SU-DHL-6 (cell line): ENCODE measurements at regions not wholly inside any gene's neighbourhood (a gene's known extent, or its start where the extent isn't known, plus 50 kb on each side); places are given as distances from the start of the nearest gene placed in this dataset.

ENCODE experiments used
- H2AFZ ChIP-seq: fragments of 200-600 bp; sonication (generic); 2 replicates; pipeline ENCODE4 v1.6.1; 2014; ENCODE audit warnings: low read depth, mild to moderate bottlenecking, moderate library complexity, mixed read lengths, antibody characterized with exemption, low read length; ENCODE audit not compliant: severe bottlenecking
- H3F3A ChIP-seq: fragments of 200-600 bp; shearing (Covaris generic); 2 replicates; pipeline ENCODE4 v1.6.0; 2016; ENCODE audit warnings: antibody characterized with exemption, mild to moderate bottlenecking; ENCODE audit not compliant: insufficient read depth
- H3K27ac ChIP-seq: fragments of 200-600 bp; sonication (generic); 2 replicates; pipeline ENCODE4 v1.5.1; 2016; ENCODE audit warnings: low read depth, mild to moderate bottlenecking, low read length, moderate library complexity, mixed read lengths
- H3K27me3 ChIP-seq: fragments of 200-600 bp; sonication (generic), shearing (Covaris generic); 2 replicates; pipeline ENCODE4 v1.6.0; 2014; ENCODE audit warnings: mild to moderate bottlenecking, low read length
- H3K36me3 ChIP-seq: fragments of 200-600 bp; sonication (generic); 2 replicates; pipeline ENCODE4 v1.6.1; 2014; ENCODE audit warnings: mild to moderate bottlenecking, low read length, mixed read lengths
- H3K4me2 ChIP-seq: fragments of 300-600, 200-600 bp; shearing (Covaris generic), sonication (generic); 2 replicates; pipeline ENCODE4 v1.6.0; 2014; ENCODE audit warnings: low read length, low read depth, mild to moderate bottlenecking; ENCODE audit not compliant: poor library complexity, severe bottlenecking
- H3K4me3 ChIP-seq: fragments of 200-600 bp; sonication (generic); 2 replicates; pipeline ENCODE4 v1.5.1; 2014; ENCODE audit warnings: antibody characterized with exemption, low read length, mild to moderate bottlenecking, mixed read lengths; ENCODE audit not compliant: insufficient read depth, poor library complexity, severe bottlenecking
- H3K79me2 ChIP-seq: fragments of 200-600 bp; sonication (generic); 2 replicates; pipeline ENCODE4 v1.6.1; 2014; ENCODE audit warnings: mild to moderate bottlenecking, low read length, moderate library complexity; ENCODE audit not compliant: insufficient read depth
- H3K9ac ChIP-seq: fragments of 200-600 bp; sonication (generic); 2 replicates; pipeline ENCODE4 v1.7.0; 2014; ENCODE audit warnings: mild to moderate bottlenecking, low read length
- H3K9me2 ChIP-seq: fragments of 200-600 bp; sonication (generic); replicated peaks from 2 replicates; pipeline ENCODE4 v1.6.1; 2014; ENCODE audit warnings: low read length; ENCODE audit not compliant: insufficient read depth
- H3K9me3 ChIP-seq: fragments of 200-600 bp; sonication (generic); 2 replicates; pipeline ENCODE4 v1.6.1; 2014; ENCODE audit warnings: low read length, mixed read lengths; ENCODE audit not compliant: insufficient read depth
- H4K20me1 ChIP-seq: fragments of 200-600 bp; sonication (generic); 2 replicates; pipeline ENCODE4 v1.6.1; 2014; ENCODE audit warnings: low read depth, mild to moderate bottlenecking, antibody characterized with exemption, low read length, moderate library complexity, mixed read lengths
- EZH2phosphoT487 ChIP-seq: fragments of 200-600 bp; sonication (generic), shearing (Covaris generic); conservative IDR thresholded peaks from 2 replicates; pipeline ENCODE4 v1.6.1; 2018; ENCODE audit warnings: mild to moderate bottlenecking, antibody characterized with exemption, low read length, moderate library complexity, mixed read lengths
- TF ChIP-seq, protein P1 (sequence below): fragments of 200-600 bp; sonication (generic); IDR thresholded peaks from one replicate; pipeline ENCODE4 v1.5.1; 2017; ENCODE audit warnings: antibody characterized with exemption, mild to moderate bottlenecking, low read length, moderate library complexity; ENCODE audit not compliant: insufficient read depth, poor library complexity, severe bottlenecking

DNA sequence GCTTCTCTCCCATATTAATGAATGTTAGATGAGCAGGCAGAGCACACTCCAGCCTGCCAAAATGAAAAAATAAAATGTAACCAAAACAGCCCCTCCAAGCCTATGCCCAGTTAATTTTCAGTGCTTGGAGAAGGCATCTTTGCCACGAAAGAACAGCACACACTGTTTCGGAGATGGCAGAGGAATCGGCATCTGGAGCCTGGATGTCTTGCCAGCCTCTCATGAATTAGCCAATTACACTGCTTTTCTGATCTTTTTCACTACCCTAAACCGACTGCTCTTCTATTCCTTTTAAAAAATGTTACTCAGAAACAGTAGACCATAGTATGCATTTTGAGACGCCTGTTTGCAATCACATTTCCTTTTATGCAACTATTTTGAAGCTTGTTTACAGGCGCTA, 249.6 kb downstream of the TLE3 start:
- H3K9me2 ChIP-seq, result no peaks in the 10 kb centered on the region
- no peak overlapping the region for H3K27ac ChIP-seq
- H3K4me3 ChIP-seq, result no peak overlapping the region
- no peaks in the 10 kb centered on the region for H3K79me2 ChIP-seq
- H3K4me2 ChIP-seq, result no peak overlapping the region
- H2AFZ ChIP-seq, result no peak overlapping the region
- H3K36me3 ChIP-seq, result no peaks in the 10 kb centered on the region
- no peak overlapping the region for H3K9ac ChIP-seq
- H3K9me3 ChIP-seq, result no peaks in the 10 kb centered on the region
- no peaks in the 10 kb centered on the region for H3F3A ChIP-seq
- H3K27me3 ChIP-seq, result no peaks in the 10 kb centered on the region
- TF ChIP-seq, protein P1, sequence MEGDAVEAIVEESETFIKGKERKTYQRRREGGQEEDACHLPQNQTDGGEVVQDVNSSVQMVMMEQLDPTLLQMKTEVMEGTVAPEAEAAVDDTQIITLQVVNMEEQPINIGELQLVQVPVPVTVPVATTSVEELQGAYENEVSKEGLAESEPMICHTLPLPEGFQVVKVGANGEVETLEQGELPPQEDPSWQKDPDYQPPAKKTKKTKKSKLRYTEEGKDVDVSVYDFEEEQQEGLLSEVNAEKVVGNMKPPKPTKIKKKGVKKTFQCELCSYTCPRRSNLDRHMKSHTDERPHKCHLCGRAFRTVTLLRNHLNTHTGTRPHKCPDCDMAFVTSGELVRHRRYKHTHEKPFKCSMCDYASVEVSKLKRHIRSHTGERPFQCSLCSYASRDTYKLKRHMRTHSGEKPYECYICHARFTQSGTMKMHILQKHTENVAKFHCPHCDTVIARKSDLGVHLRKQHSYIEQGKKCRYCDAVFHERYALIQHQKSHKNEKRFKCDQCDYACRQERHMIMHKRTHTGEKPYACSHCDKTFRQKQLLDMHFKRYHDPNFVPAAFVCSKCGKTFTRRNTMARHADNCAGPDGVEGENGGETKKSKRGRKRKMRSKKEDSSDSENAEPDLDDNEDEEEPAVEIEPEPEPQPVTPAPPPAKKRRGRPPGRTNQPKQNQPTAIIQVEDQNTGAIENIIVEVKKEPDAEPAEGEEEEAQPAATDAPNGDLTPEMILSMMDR, result no peak
- no peak for TF ChIP-seq EZH2phosphoT487
- no peaks in the 10 kb centered on the region for H4K20me1 ChIP-seq

DNA sequence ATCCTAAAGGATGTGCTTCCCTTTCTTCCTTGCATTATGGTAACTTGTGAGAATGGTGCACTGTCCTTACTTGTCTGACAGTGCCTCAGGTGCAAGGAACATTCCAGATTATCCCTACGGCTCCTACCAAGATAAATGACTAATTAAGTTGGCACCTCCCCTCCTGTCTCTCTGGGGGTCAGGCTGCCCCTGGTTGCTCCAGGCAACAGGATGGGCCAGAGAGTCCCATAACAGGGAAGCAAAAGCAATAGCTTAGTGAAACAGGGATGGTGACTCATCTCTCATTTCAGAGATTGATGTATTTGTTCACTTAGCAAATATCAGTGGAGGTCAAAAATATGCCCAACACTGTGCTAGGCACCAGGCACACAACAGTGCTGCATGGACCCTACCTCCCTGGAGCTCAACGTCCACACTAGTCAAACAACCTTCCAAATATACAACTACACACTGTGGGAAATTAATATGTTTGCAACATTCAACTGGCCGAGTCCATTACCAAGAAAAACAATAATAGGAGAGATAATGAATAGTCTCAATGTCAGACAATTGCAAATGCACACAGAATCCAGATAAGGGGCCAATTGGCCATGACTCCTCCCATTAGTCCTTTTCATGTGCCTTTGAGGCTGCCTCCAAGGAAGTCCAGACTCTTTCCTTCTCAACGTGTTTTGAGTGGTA, 249.0 kb downstream of the TLE3 start:
- Histone ChIP-seq H3K4me3 (no peak overlapping the region), H3F3A (no peaks in the 10 kb centered on the region), H3K36me3 (no peaks in the 10 kb centered on the region), H4K20me1 (no peaks in the 10 kb centered on the region), H3K27ac (no peak overlapping the region), H3K27me3 (no peaks in the 10 kb centered on the region), H2AFZ (no peak overlapping the region), H3K79me2 (no peaks in the 10 kb centered on the region), H3K9me2 (no peaks in the 10 kb centered on the region), H3K9me3 (no peaks in the 10 kb centered on the region), H3K9ac (no peak overlapping the region), H3K4me2 (no peak overlapping the region)
- TF ChIP-seq, protein P1, result no peak
- no peak for TF ChIP-seq EZH2phosphoT487

DNA sequence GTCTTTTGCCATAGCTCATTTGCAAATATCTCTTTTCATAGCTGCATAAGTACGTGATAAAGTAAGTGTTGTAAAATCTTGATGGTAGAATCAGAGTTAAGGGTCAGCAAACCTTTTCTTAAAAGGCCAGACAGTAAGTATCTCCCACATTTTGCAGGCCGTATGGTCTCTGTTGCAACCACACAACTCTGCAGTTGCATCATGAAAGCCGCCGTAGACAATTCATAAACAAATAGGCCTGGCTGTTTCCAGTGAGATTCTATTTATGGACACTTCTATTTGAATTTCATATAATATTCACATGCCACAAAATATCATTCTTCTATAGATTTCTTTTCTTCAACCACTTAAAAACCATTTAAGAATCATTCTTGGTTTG, 248.5 kb downstream of the TLE3 start:
- H3K36me3 ChIP-seq, result no peaks in the 10 kb centered on the region
- no peak overlapping the region for H3K9ac ChIP-seq
- H3K9me3 ChIP-seq, result no peaks in the 10 kb centered on the region
- no peak overlapping the region for H3K27ac ChIP-seq
- no peak overlapping the region for H3K4me2 ChIP-seq
- H4K20me1 ChIP-seq, result no peaks in the 10 kb centered on the region
- H3K9me2 ChIP-seq, result no peaks in the 10 kb centered on the region
- H3K27me3 ChIP-seq, result no peaks in the 10 kb centered on the region
- H3F3A ChIP-seq, result no peaks in the 10 kb centered on the region
- H3K4me3 ChIP-seq, result no peak overlapping the region
- no peaks in the 10 kb centered on the region for H3K79me2 ChIP-seq
- TF ChIP-seq, protein P1, result no peak
- no peak for TF ChIP-seq EZH2phosphoT487
- no peak overlapping the region for H2AFZ ChIP-seq
